ENCODE measurements at regions not wholly inside any gene's neighbourhood (a gene's known extent, or its start where the extent isn't known, plus 50 kb on each side); places are given as distances from the start of the nearest gene placed in this dataset.

DNA sequence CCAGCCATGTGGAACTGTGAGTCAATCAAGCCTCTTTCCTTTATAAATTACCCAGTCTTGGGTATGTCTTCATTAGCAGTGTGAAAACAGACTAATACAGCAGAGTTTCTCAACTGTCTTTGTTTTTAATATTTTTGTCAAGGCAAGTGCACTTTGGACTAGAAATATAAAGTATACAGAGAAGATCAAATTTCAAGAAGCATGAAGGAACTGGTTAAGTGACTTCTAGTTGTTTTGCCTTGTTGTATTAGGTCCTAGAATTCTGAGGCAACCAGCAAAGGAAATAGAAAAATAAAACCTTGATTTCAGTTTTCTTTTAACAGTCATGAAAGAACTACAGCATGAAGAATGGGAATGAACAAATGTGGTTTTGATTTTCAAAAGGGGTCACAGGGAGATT lies 131.1 kb upstream of the PTGFR start:
- no peaks in the 10 kb centered on the region for H3K79me2 ChIP-seq (ENCODE audit: control insufficient read depth, insufficient read depth, low read length)
- H3K9ac ChIP-seq (ENCODE audit: insufficient read depth in 1 of 2, low read depth in 2 of 2, low read length in 2 of 2), result no peak overlapping the region
- H3K4me2 ChIP-seq (ENCODE audit: insufficient read depth, low read length), result no peak overlapping the region
- CTCF ChIA-PET (ENCODE audit: low intra/inter-chr PET ratio), result no interaction called here
- intact Hi-C loops (cut with micrococcal nuclease) (no loop called here), in situ Hi-C loops (cut with MboI) (no loop called here)
- no peak overlapping the region for H2AFZ ChIP-seq (ENCODE audit: low read depth, low read length)
- no peaks in the 10 kb centered on the region for H4K20me1 ChIP-seq (replicated peaks; ENCODE audit: control insufficient read depth, insufficient read depth, low read length)
- TF ChIP-seq PHF21A (IDR thresholded peaks at IDR 0.05; ENCODE audit: borderline replicate concordance, low read depth) (no peak), ATF3 (IDR thresholded peaks at IDR 0.05) (no peak), ATF3 (CRISPR knock-in tag; conservative IDR thresholded peaks at IDR 0.05) (no peak), SMARCA4 (IDR thresholded peaks at IDR 0.05) (no peak), HMGXB4 (CRISPR knock-in tag; IDR thresholded peaks at IDR 0.05) (no peak), MYC (IDR thresholded peaks at IDR 0.05; ENCODE audit: low read depth, low read length) (no peak), MYC (CRISPR knock-in tag; IDR thresholded peaks at IDR 0.05; ENCODE audit: borderline replicate concordance, low read depth) (no peak), ARHGAP35 (IDR thresholded peaks at IDR 0.05; ENCODE audit: partially characterized antibody) (no peak), ZNF699 (CRISPR knock-in tag; IDR thresholded peaks at IDR 0.05; ENCODE audit: insufficient replicate concordance) (no peak), SRF (CRISPR knock-in tag; IDR thresholded peaks at IDR 0.05) (no peak), ZNF785 (CRISPR knock-in tag; IDR thresholded peaks at IDR 0.05) (no peak), ZNF444 (CRISPR knock-in tag; IDR thresholded peaks at IDR 0.05) (no peak)
- H3K4me3 ChIP-seq, result no peak overlapping the region
- ATAC-seq, result no peak
- H3K9me1 ChIP-seq (ENCODE audit: control insufficient read depth, insufficient read depth, low read length), result no peaks in the 10 kb centered on the region
- no TSS peak for BruUV-seq (replicated peaks)
- no peak overlapping the region for H3K27ac ChIP-seq (ENCODE audit: extremely low read depth, low read depth, low read length)
- no peaks in the 10 kb centered on the region for H3K4me1 ChIP-seq (replicated peaks in 1 of 2; ENCODE audit: control insufficient read depth in 2 of 2, insufficient read depth in 2 of 2, low read length in 2 of 2)
- no peak for FAIRE-seq
- POLR2A ChIA-PET, result no interaction called here
- no peaks in the 10 kb centered on the region for H3K36me3 ChIP-seq (ENCODE audit: control insufficient read depth, insufficient read depth, low read length)
- H3K27me3 ChIP-seq (ENCODE audit: control insufficient read depth in 2 of 2, insufficient read depth in 2 of 2, low read length in 2 of 2), result no peaks in the 10 kb centered on the region
- no peak for DNase-seq (ENCODE audit: extremely low read depth in 1 of 4, low spot score in 3 of 4)
- H3K9me3 ChIP-seq (replicated peaks; ENCODE audit: control insufficient read depth, insufficient read depth, low read depth, low read length), result no peaks in the 10 kb centered on the region

Data from K562 (cell line).